SHP77 treated with DMSO at 0.1 percent for 48 hours (cell line): ENCODE measurements at regions not wholly inside any gene's neighbourhood (a gene's known extent, or its start where the extent isn't known, plus 50 kb on each side); places are given as distances from the start of the nearest gene placed in this dataset.
"Not testable (repeated sequence)": the region's sequence is repeated elsewhere in the genome, so short reads cannot be mapped to it uniquely, and the experiment has no call there.

Source experiments
- DNase-seq: peaks from one replicate; lab custom pipeline; 2025; lab: John Stamatoyannopoulos, UW

DNA sequence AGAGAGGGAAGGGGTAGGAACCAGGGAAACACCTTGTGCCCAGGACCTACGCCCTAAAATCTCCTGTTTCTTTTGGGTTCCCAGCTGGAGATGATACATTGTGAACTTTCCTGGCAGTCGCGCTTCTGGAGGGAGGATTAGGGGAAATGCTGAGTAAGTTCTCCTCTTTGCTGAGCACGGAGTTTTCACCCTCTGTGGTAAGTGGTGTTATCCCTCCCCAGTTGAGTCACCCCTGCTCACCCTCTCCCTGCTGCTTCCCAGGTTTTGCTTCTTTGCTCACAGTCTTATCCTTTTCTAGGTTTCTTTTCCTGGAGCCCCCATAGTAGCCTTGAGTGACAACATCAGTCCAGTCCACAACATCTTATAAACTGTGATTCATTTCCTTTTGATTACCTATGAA lies 789.1 kb downstream of the TMEM121 start:
- DNase-seq: no peak

DNA sequence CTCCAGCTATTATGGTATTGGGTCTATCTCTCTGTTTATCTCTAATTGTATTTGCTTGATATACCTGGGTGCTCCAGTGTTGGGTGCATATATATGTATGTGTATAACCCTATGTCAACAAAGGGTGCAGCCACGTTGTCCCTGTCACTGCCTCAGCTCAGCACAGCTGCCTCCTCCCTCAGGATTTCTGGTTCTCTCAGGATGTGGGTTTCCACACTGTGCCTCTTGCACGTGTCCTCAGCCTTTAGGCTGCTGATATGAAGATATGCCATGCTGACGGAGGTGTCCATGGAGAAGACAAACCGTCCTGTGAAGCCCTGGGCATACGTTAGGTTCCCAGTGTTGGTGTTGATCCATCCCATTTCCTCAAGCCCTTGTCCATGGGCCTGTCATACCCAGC lies 791.2 kb downstream of the TMEM121 start:
- no peak for DNase-seq

DNA sequence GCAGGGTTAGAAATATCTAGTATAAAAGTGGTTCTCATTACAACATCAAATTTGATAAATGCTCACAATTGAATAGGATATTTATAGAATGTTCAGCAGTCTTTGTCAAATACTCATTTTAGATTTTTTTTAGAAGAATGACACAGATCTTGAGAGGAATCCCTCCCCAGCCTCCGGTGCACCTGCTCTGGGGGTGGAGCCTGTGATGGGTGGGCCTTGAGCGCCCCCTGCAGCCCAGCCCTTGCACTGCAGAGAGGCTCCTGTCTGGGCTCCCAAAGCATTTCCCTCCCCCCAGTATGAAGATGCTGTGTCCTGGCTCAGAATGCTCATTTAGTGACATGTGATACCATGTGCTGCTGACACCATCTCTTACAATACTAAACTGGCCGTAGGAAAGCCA lies 792.3 kb downstream of the TMEM121 start:
- DNase-seq: no peak

DNA sequence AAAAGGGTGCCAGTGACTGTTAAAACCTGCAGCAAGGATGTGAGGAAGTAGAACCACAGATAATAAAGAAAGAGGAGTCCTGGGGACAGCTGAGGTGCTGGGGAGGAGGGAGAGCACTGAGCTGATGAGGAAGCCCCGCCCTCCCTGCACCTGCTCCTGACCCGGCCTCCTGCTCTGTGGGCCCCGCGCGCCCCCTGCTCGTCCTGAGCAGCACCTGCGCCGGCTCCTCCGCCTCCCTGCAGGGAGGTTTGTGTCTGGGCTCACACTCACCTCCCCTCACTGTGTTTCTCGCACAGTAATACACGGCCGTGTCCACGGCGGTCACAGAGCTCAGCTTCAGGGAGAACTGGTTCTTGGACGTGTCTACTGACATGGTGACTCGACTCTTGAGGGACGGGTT lies 797.6 kb downstream of the TMEM121 start:
- DNase-seq: not testable (repeated sequence)

DNA sequence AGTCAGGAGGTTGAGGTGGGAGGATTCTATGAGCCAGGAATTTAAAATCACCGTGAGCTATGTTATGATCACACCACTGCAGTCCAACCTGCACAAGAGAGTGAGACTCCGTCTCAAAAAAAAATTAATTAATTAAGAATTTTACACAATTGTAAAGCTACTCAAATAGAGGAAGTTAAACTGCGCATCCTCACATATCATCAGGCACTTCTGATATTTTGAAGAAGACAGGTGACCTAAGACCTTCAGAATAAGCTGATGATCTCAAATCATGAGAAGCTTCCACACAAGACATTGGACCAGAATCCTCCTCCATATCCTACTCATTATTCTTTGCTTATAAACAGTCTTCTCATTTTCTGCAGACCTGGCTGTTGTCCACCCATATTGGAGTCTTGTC lies 800.9 kb downstream of the TMEM121 start:
- DNase-seq: no peak

DNA sequence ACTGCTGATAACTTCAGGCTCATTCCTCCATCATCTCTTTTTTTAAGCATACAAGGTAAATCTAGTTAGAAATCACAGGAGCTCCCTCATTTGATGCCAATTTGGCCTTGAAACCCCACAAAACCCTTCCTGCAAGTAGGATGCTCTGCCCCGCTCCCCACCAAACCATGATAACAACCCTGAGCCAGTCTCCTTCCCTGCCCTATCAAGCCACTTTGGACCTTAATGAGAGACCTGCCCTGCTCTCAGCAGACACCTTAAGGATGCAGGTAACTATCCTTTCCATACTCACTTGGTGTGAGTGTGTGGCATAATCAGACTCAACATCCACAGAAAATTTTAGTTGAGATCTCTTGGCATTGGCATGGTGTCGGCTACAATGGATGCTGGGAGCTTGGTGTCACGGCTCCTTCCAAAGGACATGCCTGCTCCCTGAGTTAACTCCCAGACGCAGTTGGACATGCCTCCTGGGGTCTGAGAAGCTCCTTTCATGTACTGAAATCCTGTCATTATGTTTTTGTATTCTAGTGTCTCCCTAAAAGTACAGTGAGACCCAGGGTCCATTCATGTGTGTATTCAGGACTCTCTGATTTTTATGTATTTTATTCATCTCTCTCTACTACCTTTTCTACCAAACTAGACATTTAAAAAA lies 801.4 kb downstream of the TMEM121 start:
- not testable (repeated sequence) for DNase-seq

DNA sequence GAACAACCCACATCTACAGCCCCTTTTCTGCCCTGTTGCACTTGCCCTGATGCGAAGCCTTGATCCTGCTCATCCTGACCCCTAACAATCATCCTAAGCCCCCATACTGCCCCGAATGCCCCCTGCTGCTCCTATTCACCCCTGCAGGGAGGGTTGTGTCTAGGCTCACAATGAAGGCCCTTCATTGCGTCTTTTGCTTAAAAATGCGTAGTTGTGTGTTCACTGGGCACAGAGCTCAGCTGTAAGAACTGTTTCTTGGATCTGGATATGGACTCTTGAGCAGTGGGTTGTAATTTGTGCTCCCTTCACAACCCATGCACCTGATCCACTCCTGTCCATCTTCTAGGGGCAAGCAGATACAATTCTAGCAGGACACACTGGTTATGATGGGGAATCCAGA lies 802.9 kb downstream of the TMEM121 start:
- DNase-seq: not testable (repeated sequence)

DNA sequence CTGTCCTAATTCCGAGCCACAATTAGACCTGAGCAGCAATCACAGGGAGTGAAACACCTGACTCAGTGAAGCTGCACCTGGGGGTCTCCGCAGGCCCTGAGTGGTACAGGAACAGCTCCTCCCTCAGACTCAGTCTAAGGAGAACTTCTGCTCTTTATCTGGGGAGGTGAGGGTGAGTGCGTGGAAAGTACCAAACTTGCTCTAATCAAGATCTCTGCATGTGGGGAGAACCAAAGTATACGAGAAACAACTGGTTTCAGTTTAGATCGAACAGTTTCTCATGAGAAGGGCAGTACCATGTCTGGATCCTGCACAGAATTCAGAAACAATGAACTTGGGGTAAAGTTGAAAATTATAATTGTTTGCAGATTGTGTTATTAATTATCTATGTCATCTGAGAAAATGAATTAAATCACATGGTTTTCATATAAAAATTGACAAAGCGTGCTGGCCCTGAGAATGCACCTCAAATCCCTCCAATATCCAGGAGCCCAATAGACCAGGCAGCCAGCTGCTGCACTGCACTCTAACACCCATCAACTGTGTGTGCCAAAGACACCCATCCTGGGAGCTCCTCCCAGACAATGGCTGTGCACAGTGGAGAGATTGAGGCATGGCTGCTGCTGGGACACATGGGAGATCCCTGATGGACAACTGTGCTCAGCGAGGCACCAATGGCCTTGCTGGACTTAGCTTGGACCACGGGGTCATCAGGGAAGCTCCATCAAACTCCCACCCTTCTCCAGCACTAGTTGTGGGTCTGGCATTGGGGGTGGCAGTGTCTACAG lies 803.8 kb downstream of the TMEM121 start:
- not testable (repeated sequence) for DNase-seq

DNA sequence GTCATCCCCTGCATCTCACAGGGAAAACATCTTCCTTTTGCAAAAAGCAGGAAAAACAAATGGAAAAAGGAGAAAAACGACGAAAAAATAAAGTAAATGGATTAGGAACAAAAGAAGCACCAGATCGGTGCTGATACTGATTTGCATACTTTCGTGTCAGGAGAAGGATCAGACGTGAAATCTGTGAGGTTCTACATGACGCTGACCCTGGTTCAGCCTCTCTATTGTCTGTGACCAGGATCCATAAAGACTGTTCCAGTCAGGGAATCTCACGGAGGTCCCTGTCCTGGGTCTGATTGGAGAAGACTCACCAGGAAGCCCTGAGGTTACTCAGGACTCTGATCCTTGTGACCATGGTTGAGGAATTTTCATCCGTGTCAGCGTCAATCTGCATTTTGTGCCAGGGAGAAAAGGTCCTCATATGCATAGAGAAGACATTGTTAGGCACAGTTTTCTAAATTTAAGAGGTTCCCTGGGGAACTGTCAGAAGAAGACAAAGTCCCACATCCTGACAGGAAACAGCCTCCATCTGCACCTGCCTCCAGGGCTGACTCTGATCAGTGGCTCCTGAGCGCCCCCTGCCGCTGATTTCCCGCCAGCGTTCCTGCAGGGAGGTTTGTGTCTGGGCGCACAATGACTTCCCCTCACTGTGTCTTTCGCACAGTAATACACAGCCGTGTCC lies 808.2 kb downstream of the TMEM121 start:
- not testable (repeated sequence) for DNase-seq

DNA sequence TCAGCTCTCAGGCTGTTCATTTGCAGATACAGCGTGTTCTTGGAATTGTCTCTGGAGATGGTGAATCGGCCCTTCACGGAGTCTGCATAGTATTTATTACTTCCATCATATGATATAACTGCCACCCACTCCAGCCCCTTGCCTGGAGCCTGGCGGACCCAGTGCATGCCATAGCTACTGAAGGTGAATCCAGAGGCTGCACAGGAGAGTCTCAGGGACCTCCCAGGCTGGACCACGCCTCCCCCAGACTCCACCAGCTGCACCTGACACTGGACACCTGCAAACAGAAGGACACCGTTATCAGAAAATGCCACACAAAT lies 808.7 kb downstream of the TMEM121 start:
- not testable (repeated sequence) for DNase-seq

DNA sequence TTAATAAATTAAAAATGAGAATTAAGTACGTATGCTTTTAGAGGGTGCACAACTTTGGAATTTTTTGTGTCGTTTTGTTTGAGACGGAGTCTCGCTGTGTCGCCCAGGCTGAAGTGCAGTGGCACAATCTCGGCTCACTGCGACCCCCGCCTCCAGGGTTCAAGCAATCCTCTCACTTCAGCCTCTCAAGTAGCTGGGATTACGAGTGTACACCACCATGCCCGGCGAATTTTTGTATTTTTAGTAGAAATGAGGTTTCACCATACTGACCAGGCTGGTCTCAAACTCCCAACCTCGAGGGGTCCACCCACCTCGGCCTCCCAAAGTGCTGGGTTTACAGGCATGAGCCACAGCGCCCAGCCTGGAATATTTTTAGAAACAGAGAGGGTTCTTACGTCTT lies 812.4 kb downstream of the TMEM121 start:
- DNase-seq: not testable (repeated sequence)

DNA sequence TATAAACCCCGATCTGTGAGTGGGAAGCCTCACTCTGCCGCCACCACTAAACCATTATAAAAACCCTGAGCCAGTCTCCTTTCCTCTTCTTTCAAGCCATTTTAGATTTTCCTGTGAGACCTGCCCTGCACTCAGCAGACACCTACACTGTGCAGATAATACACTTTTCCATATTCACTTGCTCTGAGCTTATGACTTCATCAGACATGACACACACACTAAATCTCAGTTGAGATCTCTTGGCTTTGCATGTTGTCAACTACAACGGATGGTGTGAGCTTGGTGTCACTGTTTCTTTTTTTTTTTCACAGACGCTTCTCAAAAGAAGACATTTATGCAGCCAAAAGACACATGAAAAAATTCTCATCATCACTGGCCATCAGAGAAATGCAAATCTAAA lies 814.3 kb downstream of the TMEM121 start:
- DNase-seq: not testable (repeated sequence)

DNA sequence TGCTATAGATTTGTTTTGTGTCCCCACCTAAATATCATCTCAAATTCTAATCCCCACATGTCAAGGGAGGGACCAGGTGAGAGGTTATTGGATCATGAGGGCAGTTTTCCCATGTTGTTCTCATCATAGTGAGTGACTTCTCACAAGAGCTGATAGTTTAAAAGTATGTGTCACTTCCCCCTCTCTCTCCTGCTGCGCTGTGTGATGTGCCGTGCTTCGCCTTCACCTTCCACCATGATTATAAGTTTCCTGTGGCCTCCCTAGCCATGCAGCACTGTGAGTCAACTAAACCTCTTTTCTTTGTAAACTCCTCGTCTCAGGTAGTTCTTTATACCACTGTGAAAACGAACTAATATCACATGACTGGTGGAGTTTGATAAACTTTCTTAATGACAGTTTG lies 814.8 kb downstream of the TMEM121 start:
- DNase-seq: not testable (repeated sequence)

DNA sequence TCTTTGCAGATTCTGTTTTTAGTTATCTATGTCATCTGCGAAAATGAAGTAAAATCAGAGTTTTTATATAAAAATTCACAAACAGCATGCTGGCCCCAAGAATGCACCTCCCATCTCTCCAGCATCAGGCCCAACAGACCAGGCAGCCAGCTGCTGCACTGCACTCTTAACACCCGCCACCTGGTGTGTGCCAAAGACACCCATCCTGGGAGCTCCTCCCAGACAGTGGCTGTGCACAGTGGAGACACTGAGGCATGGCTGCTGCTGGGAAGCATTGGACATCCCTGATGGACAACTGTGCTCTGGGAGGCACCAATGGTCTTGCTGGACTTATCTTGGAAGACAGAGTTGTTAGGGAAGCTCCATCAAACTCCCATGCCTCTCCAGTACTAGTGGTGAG lies 817.2 kb downstream of the TMEM121 start:
- DNase-seq: no peak

DNA sequence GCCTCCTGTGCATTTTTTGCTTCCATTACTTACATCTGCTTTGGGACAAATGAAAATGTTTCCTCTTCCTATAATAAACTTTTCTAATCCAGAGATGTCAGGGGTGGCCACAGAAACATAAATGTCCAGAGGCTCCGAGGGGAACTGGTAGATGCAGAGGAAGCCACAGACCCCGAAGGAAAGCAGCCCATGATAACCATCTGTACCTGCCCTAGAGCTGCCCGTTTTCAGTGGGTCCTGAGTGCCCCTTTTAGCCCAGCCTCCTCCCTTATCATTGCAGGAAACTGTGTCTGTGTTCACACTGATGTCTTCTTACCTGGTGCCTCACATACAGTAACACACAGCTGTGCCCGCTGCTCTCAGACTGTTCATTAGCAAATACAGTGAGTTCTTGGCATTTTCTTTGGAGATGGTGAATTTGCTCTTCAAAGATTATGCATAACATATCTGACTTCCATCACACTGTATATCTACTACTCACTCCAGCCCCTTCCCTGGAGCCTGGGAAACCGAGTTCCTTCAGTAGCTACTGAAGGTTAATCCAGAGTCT lies 817.8 kb downstream of the TMEM121 start:
- not testable (repeated sequence) for DNase-seq

DNA sequence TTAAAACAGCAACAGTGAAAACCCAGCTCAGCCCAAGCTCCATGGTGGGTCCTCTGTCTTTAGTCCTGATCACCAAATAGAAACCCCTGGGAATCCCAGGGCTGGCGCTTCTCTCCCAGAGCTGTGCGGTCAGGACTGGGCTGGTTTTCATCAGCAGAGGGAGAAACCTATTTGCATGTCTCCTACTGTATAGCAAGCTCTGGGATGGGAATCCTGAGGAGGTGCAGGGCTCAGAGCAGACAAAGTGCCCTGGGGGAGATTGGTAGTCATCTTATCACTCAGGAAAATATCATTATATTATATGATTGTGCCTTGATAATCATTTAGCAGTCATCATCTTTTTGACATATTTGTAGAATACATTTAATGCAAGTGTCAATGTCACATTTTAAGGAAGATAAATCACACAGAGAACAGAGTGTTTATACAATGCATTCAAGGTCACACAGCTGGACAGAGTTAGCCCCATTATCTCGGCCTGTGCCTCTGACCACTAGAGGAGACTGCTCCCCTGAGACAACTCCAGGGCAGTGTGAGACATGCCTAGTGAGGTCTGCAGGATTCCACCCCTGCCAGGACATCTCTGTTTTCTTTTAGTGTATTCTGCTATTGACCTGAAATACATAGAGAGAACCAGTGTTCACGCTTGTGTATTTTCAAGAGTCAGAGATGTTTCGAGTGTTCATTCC lies 818.6 kb downstream of the TMEM121 start:
- DNase-seq: not testable (repeated sequence)

DNA sequence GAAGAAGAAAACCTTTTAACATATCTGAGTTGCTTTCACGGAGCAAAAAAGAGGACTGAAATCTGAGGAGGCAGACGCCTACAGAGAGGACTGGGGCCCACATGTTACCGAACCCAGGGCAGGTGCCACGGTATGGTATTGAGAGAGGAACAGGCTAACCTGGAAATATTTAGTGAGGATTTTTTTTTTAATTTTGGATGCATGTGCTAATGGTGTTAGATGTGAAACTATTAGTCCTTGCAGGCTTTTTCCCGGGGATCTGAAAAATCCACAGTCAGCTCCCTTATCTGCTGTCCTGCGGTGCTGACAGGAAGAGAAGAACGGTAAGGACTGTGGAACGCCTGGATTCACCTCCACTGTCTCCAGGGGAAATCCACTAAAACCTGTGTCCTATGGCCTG lies 819.7 kb downstream of the TMEM121 start:
- no peak for DNase-seq

DNA sequence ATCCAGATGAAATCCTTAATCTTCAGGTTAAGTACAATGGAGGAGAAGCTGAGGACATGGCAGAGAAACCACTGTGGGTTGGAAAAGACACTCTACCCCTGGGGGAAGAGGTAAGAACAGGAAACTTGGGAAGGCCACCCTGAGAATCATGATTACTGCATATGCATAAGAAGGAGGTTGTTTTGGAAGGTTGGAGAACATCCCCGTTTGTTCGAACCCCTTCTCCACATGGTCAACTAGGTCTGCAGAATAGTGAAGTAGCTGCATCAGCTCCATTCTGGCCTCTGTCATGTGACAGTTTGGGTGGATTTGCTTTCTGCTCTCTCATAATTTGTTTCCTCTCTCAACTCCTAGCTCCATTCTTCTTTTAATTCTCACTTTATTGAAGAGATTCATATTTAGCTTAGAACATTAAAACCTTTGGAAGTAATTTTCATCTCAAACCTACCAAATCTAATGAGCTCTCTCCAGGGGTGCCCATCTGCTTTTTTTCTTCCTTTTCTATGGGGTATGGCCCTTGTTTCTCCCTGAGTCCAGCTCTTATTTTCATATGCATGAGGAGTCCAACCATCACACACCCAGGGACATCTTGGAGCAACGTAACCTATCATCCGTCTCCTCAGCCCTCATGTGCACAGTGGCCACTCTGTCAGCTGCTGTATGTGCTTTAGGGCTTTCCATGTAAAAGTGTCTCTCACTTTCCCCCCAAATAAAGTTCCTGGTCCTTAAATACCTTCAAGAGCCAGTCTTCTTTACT lies 820.3 kb downstream of the TMEM121 start:
- DNase-seq: no peak

DNA sequence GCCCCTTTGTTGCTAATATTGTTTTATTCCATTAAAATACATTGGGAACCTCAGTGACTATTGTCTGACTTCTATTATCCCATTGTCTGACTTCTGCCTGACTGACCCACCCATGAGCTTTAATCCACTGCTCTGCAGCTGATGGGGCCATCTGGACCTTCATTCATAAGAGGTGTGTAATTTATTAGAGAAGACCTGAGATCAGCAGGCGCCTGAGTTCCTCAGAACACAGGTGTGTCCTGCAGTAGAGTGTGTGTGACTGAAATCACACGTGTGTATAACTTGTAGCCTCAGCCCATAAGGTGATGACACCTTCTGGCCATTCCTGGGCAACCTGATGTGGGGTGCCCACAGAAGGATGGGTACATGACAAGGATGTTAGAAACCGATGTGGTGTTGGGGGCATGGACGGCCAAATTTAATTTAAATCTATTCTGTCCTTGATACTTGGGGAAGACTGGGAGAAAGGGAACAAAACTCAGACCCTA lies 821.0 kb downstream of the TMEM121 start:
- no peak for DNase-seq

DNA sequence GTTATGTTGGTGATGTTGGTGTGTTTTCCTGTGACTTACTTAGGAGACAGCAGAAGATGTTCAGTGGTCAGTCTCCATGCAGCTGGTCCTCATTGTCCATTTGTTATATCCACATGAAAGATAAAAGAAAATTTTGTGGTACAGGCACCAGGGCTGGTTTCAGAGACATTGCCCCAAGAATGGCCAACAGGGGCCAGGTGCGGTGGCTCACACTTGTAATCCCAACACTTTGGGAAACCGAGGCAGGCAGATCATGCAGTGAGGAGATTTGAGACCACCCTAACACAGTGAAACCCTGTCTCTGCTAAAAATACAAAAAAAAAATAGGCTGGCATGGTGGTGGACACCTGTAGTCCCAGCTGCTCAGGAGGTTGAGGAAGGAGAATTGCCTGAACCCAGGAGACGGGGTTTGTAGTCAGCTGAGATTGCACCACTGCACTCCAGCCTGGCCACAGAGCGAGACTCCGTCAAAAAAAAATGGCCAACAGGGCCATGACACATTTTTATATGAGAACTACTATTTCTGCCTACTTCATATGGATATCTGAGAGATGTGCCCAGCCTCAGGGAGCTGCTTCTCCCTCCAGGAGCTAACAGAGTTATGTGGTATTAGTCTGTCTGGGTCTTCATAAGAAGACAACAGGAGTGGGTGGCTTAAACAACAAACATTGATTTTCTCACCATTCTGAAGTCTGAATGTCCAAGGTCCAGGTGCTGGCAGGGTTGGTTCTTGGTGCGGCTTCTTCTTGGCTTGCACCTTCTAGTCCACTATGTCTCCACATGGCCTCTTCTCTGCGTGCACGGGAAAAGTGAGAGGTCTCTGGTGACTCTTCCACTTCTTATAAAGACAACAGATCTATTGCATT lies 821.7 kb downstream of the TMEM121 start:
- DNase-seq: no peak
